Kidney epithelial cell (primary cell): ENCODE measurements at regions not wholly inside any gene's neighbourhood (a gene's known extent, or its start where the extent isn't known, plus 50 kb on each side); places are given as distances from the start of the nearest gene placed in this dataset.

Source experiments
- DNase-seq: peaks from one replicate; pipeline ENCODE4 v3.0.0-alpha.2; 2010; ENCODE audit warnings: low read depth
- H3K27me3 ChIP-seq: 2 replicates; pipeline ENCODE4 v1.6.0; 2011; ENCODE audit warnings: low read length; ENCODE audit not compliant: control insufficient read depth, insufficient read depth
- H3K36me3 ChIP-seq: 2 replicates; pipeline ENCODE4 v1.5.1; 2011; ENCODE audit warnings: low read length; ENCODE audit not compliant: control insufficient read depth, insufficient read depth
- H3K4me3 ChIP-seq: 2 replicates; pipeline ENCODE4 v1.5.1; 2011; ENCODE audit warnings: low read depth, mild to moderate bottlenecking, control low read depth, low read length
- TF ChIP-seq, protein P1 (sequence below): IDR thresholded peaks from 2 replicates; pipeline ENCODE4 v1.5.1; 2011; ENCODE audit warnings: mild to moderate bottlenecking, moderate library complexity, low read length, control low read depth, inconsistent platforms; ENCODE audit not compliant: insufficient read depth, poor library complexity, severe bottlenecking

DNA sequence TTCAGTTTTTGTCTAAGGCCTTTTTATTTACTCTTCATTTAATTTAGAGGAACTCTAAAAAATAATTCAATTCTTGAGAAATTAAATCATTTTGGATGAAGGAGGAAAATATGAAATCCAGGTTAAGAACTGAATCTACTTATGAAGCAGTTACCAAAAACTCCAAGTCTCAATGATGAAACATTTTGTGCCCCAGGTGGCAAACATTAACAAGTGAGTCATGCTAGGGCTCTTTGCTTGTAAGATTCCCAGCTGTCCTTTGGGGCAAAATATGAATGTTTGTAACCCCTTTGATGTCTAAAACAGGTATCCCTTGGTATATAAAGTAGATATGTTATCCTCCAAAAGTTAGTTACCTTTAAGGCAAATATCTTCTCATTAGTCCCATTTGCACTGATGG is 202.4 kb downstream of the NEDD1 start:
- TF ChIP-seq, protein P1, sequence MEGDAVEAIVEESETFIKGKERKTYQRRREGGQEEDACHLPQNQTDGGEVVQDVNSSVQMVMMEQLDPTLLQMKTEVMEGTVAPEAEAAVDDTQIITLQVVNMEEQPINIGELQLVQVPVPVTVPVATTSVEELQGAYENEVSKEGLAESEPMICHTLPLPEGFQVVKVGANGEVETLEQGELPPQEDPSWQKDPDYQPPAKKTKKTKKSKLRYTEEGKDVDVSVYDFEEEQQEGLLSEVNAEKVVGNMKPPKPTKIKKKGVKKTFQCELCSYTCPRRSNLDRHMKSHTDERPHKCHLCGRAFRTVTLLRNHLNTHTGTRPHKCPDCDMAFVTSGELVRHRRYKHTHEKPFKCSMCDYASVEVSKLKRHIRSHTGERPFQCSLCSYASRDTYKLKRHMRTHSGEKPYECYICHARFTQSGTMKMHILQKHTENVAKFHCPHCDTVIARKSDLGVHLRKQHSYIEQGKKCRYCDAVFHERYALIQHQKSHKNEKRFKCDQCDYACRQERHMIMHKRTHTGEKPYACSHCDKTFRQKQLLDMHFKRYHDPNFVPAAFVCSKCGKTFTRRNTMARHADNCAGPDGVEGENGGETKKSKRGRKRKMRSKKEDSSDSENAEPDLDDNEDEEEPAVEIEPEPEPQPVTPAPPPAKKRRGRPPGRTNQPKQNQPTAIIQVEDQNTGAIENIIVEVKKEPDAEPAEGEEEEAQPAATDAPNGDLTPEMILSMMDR: no peak
- Histone ChIP-seq H3K27me3 (no peaks in the 10 kb centered on the region), H3K36me3 (no peaks in the 10 kb centered on the region), H3K4me3 (no peak overlapping the region)
- peak; percentile 35 for DNase-seq

DNA sequence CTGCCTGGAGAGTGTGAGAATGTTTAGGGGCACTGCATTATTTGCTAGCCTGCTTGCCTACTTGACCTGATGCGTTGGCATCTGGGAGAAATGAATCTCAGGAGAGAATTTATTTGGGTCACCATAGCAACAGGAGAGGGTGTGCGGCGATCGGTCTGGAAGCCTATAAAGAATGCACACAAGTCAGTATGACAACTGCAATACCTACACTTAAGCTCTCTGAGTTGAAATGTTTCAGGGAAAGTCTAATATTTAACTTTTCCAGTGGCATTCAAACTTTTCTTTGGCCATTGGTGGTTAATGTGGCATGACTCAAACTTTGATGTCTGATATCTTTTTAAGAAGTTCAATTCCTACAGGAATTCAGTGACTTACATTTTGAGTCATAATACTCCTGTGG is 205.1 kb downstream of the NEDD1 start:
- Histone ChIP-seq H3K27me3 (no peaks in the 10 kb centered on the region), H3K4me3 (no peak overlapping the region), H3K36me3 (no peaks in the 10 kb centered on the region)
- peak; percentile 77 for DNase-seq
- TF ChIP-seq, protein P1: no peak

DNA sequence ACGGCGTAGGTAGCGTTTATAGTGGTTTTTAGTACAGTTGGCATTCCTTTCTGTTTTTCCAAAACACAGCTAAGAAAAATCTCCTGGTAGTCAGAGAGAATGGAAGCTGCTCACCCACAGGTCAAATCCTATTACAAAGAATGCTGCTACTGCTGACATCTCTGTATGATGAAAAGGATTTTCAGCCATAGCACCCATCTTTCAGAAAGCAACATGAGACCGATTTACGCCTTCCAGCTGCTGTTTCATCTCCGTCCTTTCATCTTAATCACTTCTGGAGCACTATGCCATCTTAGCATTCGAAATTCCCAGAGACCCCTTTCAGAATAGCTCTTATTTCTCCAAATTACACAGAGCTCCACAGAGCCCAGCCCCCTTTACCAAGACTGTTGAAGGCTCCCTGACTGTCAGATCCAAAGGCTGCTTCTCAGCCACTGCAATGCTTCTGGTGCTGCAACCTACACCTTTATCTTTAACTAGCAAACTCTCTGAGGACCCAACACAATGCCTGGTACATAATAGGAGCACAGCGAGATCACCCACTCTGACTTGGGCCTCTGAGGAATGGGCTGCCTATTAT is 211.8 kb downstream of the NEDD1 start:
- TF ChIP-seq, protein P1: no peak
- DNase-seq: no peak
- no peaks in the 10 kb centered on the region for H3K27me3 ChIP-seq
- no peaks in the 10 kb centered on the region for H3K36me3 ChIP-seq
- no peak overlapping the region for H3K4me3 ChIP-seq

DNA sequence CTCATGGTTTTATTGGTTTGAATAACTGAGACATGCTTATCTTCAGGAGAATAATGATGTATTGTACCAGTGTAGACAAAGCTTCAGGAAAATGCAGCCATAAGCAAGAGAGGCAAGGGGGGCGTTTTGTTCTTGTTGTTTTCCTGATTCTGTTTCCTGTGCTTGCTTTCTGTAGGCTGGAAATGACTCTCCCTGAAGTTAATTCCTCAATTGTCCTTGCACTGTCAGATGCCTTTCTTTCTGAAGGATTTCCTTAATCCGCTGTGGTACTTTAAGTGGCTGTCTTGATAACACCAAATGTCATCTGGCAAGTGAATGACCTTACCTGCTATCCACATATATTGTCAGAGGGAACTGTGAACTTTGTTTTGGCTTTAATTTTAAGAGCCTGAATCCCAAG is 220.0 kb downstream of the NEDD1 start:
- TF ChIP-seq, protein P1: no peak

DNA sequence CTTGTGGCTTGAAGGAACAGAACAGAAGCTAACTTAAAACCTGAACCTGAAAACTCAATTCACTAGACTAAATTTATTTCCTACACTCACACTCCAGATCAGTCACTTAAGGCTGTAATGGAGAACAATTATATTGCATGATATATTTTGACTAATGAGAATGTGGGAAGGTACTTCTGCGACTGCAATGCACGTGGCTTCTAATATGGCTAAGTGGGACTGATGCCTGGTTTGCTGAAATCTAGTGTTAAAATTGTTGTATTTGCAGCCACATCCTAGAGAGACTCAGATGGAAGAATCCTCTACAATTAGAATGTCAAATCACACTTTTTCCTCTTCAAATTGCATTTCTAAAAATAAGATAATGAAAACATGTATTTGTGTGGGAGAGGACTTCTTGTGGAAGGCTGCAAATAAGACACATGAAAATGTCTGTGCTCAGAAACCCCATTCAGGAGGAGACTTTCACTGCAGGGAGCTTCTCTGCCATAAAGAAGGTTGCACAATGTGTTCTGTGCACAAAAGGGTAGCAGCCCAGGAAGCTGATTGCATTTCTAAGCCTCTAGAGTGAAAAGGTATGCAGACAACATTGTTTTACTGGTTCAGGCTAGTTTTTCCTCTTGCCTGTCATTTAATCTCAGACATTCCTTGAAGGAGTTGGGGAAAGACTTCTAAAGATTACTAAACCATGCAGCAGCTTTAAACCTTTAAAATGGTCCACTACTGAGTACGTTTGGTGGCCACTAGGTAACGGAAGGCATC is 224.3 kb downstream of the NEDD1 start:
- TF ChIP-seq, protein P1: no peak
- no peak for DNase-seq
- Histone ChIP-seq H3K4me3 (no peak overlapping the region), H3K27me3 (no peaks in the 10 kb centered on the region), H3K36me3 (no peaks in the 10 kb centered on the region)

More for the DNA sequence above, 220.0 kb downstream of the NEDD1 start:
- DNase-seq: no peak
- no peak overlapping the region for H3K4me3 ChIP-seq
- H3K27me3 ChIP-seq: no peaks in the 10 kb centered on the region
- H3K36me3 ChIP-seq: no peaks in the 10 kb centered on the region

DNA sequence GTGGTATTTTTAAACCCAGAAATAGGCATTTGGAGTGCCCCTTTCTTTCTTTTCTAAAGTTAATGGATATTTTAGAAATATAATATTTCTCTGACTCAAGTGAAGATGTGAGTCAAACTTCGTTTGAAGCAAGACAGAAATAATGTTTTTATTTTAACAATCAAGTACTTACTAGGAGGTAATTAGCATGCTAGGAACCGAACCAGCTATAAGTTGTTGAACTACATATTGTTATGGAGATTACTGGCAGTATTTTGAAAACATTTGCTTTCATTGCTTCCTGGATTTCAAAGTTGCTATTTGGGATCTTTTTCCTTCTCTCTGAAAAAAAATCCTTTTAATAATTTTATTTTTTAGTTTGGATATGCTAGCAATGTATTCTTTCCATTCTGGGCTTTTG is 225.2 kb downstream of the NEDD1 start:
- TF ChIP-seq, protein P1: no peak

More for the DNA sequence above, 225.2 kb downstream of the NEDD1 start:
- H3K27me3 ChIP-seq: no peaks in the 10 kb centered on the region
- no peak overlapping the region for H3K4me3 ChIP-seq
- H3K36me3 ChIP-seq: no peaks in the 10 kb centered on the region
- no peak for DNase-seq
